H1 (cell line): ENCODE measurements at regions not wholly inside any gene's neighbourhood (a gene's known extent, or its start where the extent isn't known, plus 50 kb on each side); places are given as distances from the start of the nearest gene placed in this dataset.

Experiments used
- CTCF ChIA-PET: fragments of 300-600 bp; sonication (Branson Sonifier 250); formaldehyde crosslinking; loops from one replicate; lab custom pipeline; 2021; ENCODE audit not compliant: partially characterized antibody; lab: Charles Lee
- POLR2A ChIA-PET: fragments of 300-600 bp; sonication (Branson Sonifier 250); formaldehyde crosslinking; loops from one replicate; lab custom pipeline; 2021; ENCODE audit warnings: inconsistent platforms; ENCODE audit not compliant: partially characterized antibody; lab: Charles Lee
- DNase-seq, 2 experiments: peaks; one replicate each; pipeline versions ENCODE4 v3.0.0 to v3.0.0-alpha.2; 2010 to 2022; ENCODE audit warnings: low spot score in 2 of 2, low read depth in 1 of 2, mixed read lengths in 1 of 2
- FAIRE-seq: peaks from 2 replicates; lab custom pipeline; 2011; peaks lifted over from hg19 to GRCh38; lab: Jason Lieb, UNC
- H2AFZ ChIP-seq: 2 replicates; pipeline ENCODE4 v1.8.1; 2012; ENCODE audit warnings: low read length, inconsistent platforms
- H2AK5ac ChIP-seq: 2 replicates; pipeline ENCODE4 v1.6.1; 2013; ENCODE audit warnings: low read depth, low read length
- H2BK120ac ChIP-seq: replicated peaks from 2 replicates; pipeline ENCODE3; 2013; ENCODE audit warnings: low read depth, low read length, inconsistent platforms
- H2BK12ac ChIP-seq: 2 replicates; pipeline ENCODE4 v1.6.1; 2013; ENCODE audit warnings: low read depth, low read length
- H2BK15ac ChIP-seq: 2 replicates; pipeline ENCODE4 v1.6.1; 2013; ENCODE audit warnings: low read length
- H2BK20ac ChIP-seq: 2 replicates; pipeline ENCODE4 v1.6.1; 2013; ENCODE audit warnings: low read length
- H2BK5ac ChIP-seq: 2 replicates; pipeline ENCODE4 v1.6.1; 2013; ENCODE audit warnings: low read depth, low read length
- H3K14ac ChIP-seq: 2 replicates; pipeline ENCODE4 v1.6.1; 2013; ENCODE audit warnings: inconsistent platforms; ENCODE audit not compliant: insufficient read length
- H3K18ac ChIP-seq: 2 replicates; pipeline ENCODE4 v1.6.1; 2013; ENCODE audit warnings: low read length; ENCODE audit errors: extremely low read depth
- H3K23ac ChIP-seq: 2 replicates; pipeline ENCODE4 v1.6.1; 2013; ENCODE audit warnings: inconsistent platforms; ENCODE audit not compliant: insufficient read length
- H3K23me2 ChIP-seq: 2 replicates; pipeline ENCODE4 v1.6.1; 2013; ENCODE audit warnings: low read depth, low read length
- H3K27ac ChIP-seq: 2 replicates; pipeline ENCODE4 v1.6.1; 2011; ENCODE audit warnings: low read depth, low read length, inconsistent platforms
- H3K27me3 ChIP-seq, 4 experiments: replicated peaks in 1 of 4; 1 replicate in 1 of 4; 2 replicates in 3 of 4; pipeline versions ENCODE4 v1.6.1 to v1.8.1; 2011 to 2013; ENCODE audit warnings: low read length in 3 of 4, mild to moderate bottlenecking in 3 of 4, inconsistent platforms in 2 of 4, mixed read lengths in 2 of 4, moderate library complexity in 1 of 4; ENCODE audit not compliant: control insufficient read depth in 3 of 4, insufficient read depth in 3 of 4; ENCODE audit errors: extremely low read depth in 1 of 4
- H3K36me3 ChIP-seq, 4 experiments: 2 replicates each; pipeline versions ENCODE4 v1.6.1 to v1.8.1; 2011 to 2013; ENCODE audit warnings: mild to moderate bottlenecking in 4 of 4, low read length in 3 of 4, moderate library complexity in 2 of 4, control low read depth in 1 of 4, inconsistent platforms in 1 of 4; ENCODE audit not compliant: insufficient read depth in 4 of 4, control insufficient read depth in 2 of 4
- H3K4ac ChIP-seq: replicated peaks from 2 replicates; pipeline ENCODE3; 2013; ENCODE audit warnings: low read length, low read depth, mixed read lengths, inconsistent platforms; ENCODE audit not compliant: insufficient read length
- H3K4me1 ChIP-seq, 4 experiments: replicated peaks in 1 of 4; 1 replicate in 1 of 4; 2 replicates in 3 of 4; pipeline versions ENCODE4 v1.6.1 to v1.8.1; 2011 to 2013; ENCODE audit warnings: low read length in 3 of 4, inconsistent platforms in 2 of 4, mixed read lengths in 1 of 4; ENCODE audit not compliant: insufficient read depth in 4 of 4, control insufficient read depth in 3 of 4
- H3K4me2 ChIP-seq, 2 experiments: 2 replicates each; pipeline versions ENCODE4 v1.6.1 to v1.8.1; 2011 to 2013; ENCODE audit warnings: low read depth in 2 of 2, low read length in 2 of 2, control low read depth in 1 of 2, inconsistent platforms in 1 of 2, mild to moderate bottlenecking in 1 of 2; ENCODE audit not compliant: insufficient read depth in 1 of 2
- H3K4me3 ChIP-seq, 4 experiments: fragments of 200-600, 300-600 bp in 1 of 4; sonication (generic), shearing (Covaris generic), sonication (Bioruptor Twin) in 1 of 4; 2 replicates each; pipeline versions ENCODE4 v1.5.1 to v1.8.1; 2011 to 2016; ENCODE audit warnings: low read length in 4 of 4, low read depth in 3 of 4, control low read depth in 2 of 4, inconsistent platforms in 2 of 4, mild to moderate bottlenecking in 2 of 4, mixed read lengths in 1 of 4, moderate library complexity in 1 of 4; ENCODE audit not compliant: insufficient read depth in 2 of 4; ENCODE audit errors: extremely low read depth in 1 of 4
- H3K56ac ChIP-seq: replicated peaks from 2 replicates; pipeline ENCODE3; 2013; ENCODE audit warnings: low read depth, mild to moderate bottlenecking, mixed read lengths, low read length, inconsistent platforms; ENCODE audit not compliant: insufficient read length
- H3K79me1 ChIP-seq: 2 replicates; pipeline ENCODE4 v1.6.1; 2013; ENCODE audit warnings: low read depth, low read length, control low read depth
- H3K79me2 ChIP-seq, 2 experiments: 2 replicates each; pipeline versions ENCODE4 v1.6.1 to v1.8.1; 2012 to 2013; ENCODE audit warnings: low read length in 2 of 2, mild to moderate bottlenecking in 2 of 2, inconsistent platforms in 1 of 2; ENCODE audit not compliant: insufficient read depth in 2 of 2, control insufficient read depth in 1 of 2
- H3K9ac ChIP-seq, 4 experiments: replicated peaks in 1 of 4; 1 replicate in 1 of 4; 2 replicates in 3 of 4; pipeline versions ENCODE4 v1.6.1 to v1.8.1; 2011 to 2013; ENCODE audit warnings: low read depth in 3 of 4, low read length in 3 of 4, control low read depth in 2 of 4, mild to moderate bottlenecking in 2 of 4, moderate library complexity in 2 of 4, inconsistent platforms in 1 of 4; ENCODE audit errors: extremely low read depth in 1 of 4
- H3K9me3 ChIP-seq, 2 experiments: 2 replicates each; pipeline versions ENCODE4 v1.6.1 to v1.8.1; 2012 to 2013; ENCODE audit warnings: mild to moderate bottlenecking in 2 of 2, moderate library complexity in 2 of 2, control low read depth in 1 of 2, inconsistent platforms in 1 of 2, low read depth in 1 of 2, low read length in 1 of 2, mixed read lengths in 1 of 2; ENCODE audit not compliant: insufficient read depth in 2 of 2
- H4K20me1 ChIP-seq, 2 experiments: replicated peaks in 1 of 2; 2 replicates each; pipeline versions ENCODE3 to v1.8.1; 2011 to 2013; ENCODE audit warnings: inconsistent platforms in 2 of 2, low read length in 2 of 2, mild to moderate bottlenecking in 1 of 2; ENCODE audit not compliant: insufficient read depth in 2 of 2, control insufficient read depth in 1 of 2
- H4K5ac ChIP-seq: 2 replicates; pipeline ENCODE4 v1.6.1; 2013; ENCODE audit warnings: low read length, low read depth, mixed read lengths, inconsistent platforms; ENCODE audit not compliant: insufficient read length
- H4K8ac ChIP-seq: 2 replicates; pipeline ENCODE4 v1.8.0; 2013; ENCODE audit warnings: mild to moderate bottlenecking, moderate library complexity, low read length, inconsistent platforms; ENCODE audit not compliant: insufficient read depth; ENCODE audit errors: extremely low read depth
- H4K91ac ChIP-seq: replicated peaks from 2 replicates; pipeline ENCODE3; 2013; ENCODE audit warnings: low read length, mixed read lengths, inconsistent platforms; ENCODE audit not compliant: insufficient read length
- ASH2L ChIP-seq: fragments of 200-600, 300-600 bp; sonication (generic); IDR thresholded peaks from one replicate; pipeline ENCODE4 v1.7.1; 2017; ENCODE audit warnings: low read length
- BCL11A ChIP-seq, 2 experiments: IDR thresholded peaks; one replicate each; pipeline ENCODE4 v1.6.1; 2011; ENCODE audit warnings: low read depth in 2 of 2, low read length in 2 of 2, mild to moderate bottlenecking in 2 of 2
- CBX8 ChIP-seq: fragments of 300-800, 300-1000 bp; sonication (generic); IDR thresholded peaks from 2 replicates; pipeline ENCODE4 v1.7.1; 2016; ENCODE audit warnings: low read depth, low read length, borderline replicate concordance
- CREB1 ChIP-seq: IDR thresholded peaks from 2 replicates; pipeline ENCODE4 v1.6.1; 2012; ENCODE audit warnings: inconsistent platforms
- E2F6 ChIP-seq: IDR thresholded peaks from 2 replicates; pipeline ENCODE4 v1.6.1; 2012; ENCODE audit warnings: inconsistent platforms
- EGR1 ChIP-seq: IDR thresholded peaks from 2 replicates; pipeline ENCODE4 v1.6.1; 2011; ENCODE audit warnings: low read depth, low read length, borderline replicate concordance
- FOSL1 ChIP-seq: IDR thresholded peaks from 2 replicates; pipeline ENCODE4 v1.6.1; 2011; ENCODE audit warnings: mild to moderate bottlenecking, low read depth, low read length, moderate library complexity; ENCODE audit not compliant: insufficient read depth
- HDAC2 ChIP-seq, 2 experiments: fragments of 300-600 bp in 1 of 2; sonication (generic) in 1 of 2; IDR thresholded peaks; 2 replicates each; pipeline ENCODE4 v1.6.1; 2011 to 2012; ENCODE audit warnings: low read depth in 2 of 2, low read length in 2 of 2, mild to moderate bottlenecking in 2 of 2, moderate library complexity in 2 of 2, borderline replicate concordance in 1 of 2, inconsistent platforms in 1 of 2
- JUN ChIP-seq: IDR thresholded peaks from 2 replicates; pipeline ENCODE4 v1.6.1; 2011; ENCODE audit warnings: low read depth, mild to moderate bottlenecking, improper control_type of control experiment, low read length
- KDM1A ChIP-seq: fragments of 200-600, 300-600 bp; sonication (generic); IDR thresholded peaks from 2 replicates; pipeline ENCODE4 v1.7.1; 2016; ENCODE audit warnings: mild to moderate bottlenecking, low read length, borderline replicate concordance
- PHF8 ChIP-seq: fragments of 200-600 bp; sonication (generic); conservative IDR thresholded peaks from 2 replicates; pipeline ENCODE4 v1.7.1; 2012; ENCODE audit warnings: low read depth, mild to moderate bottlenecking, inconsistent platforms, low read length, moderate library complexity
- POLR2A ChIP-seq, 2 experiments: IDR thresholded peaks; 1 replicate in 1 of 2; 2 replicates in 1 of 2; pipeline ENCODE4 v1.6.1; 2011; ENCODE audit warnings: low read depth in 2 of 2, low read length in 2 of 2, mild to moderate bottlenecking in 2 of 2; ENCODE audit errors: control extremely low read depth in 1 of 2
- SP2 ChIP-seq: IDR thresholded peaks from 2 replicates; pipeline ENCODE4 v1.6.1; 2012; ENCODE audit warnings: mild to moderate bottlenecking, low read length, inconsistent platforms
- WGBS, 2 experiments: shearing (Covaris generic) in 1 of 2; methylation state at CpG; one replicate each; pipeline versions ENCODE4 v1.1.6 to v1.1.7; 2013 to 2015; ENCODE audit warnings: low lambda C conversion rate in 2 of 2, mixed read lengths in 2 of 2, inconsistent platforms in 1 of 2, low coverage in 1 of 2, missing lambda C conversion rate in 1 of 2; ENCODE audit not compliant: insufficient replicate concordance in 2 of 2, insufficient coverage in 1 of 2, insufficient read length in 1 of 2; ENCODE audit errors: extremely low coverage in 1 of 2, missing lambda C conversion rate in 1 of 2; 5-methylcytosine and 5-hydroxymethylcytosine counted together

GRCh38 chr4:57220172-57220571, 110.0 kb upstream of the IGFBP7 start:
- no peak overlapping the region for H2BK5ac ChIP-seq
- FAIRE-seq (no peak), DNase-seq (no peak)
- H2BK120ac ChIP-seq = no peak overlapping the region
- no peak overlapping the region for H2BK15ac ChIP-seq
- no peak overlapping the region for H3K27ac ChIP-seq
- no peak overlapping the region for H3K14ac ChIP-seq
- no peak overlapping the region for H4K8ac ChIP-seq
- no peak overlapping the region for H2AFZ ChIP-seq
- H3K27me3 ChIP-seq = no peaks in the 10 kb centered on the region
- H3K4me3 ChIP-seq = no peak overlapping the region
- H2BK12ac ChIP-seq = no peak overlapping the region
- H3K9me3 ChIP-seq = peaks cover 6% of the 10 kb centered on the region in 2 experiments; a peak in 3 of 4 replicates
- no peak overlapping the region for H2BK20ac ChIP-seq
- ChIA-PET CTCF (interaction anchor here (1.2 to 5.7 kb wide), 3 partner anchors 22 to 221 kb away, joined by 3 to 38 read pairs (median 3); no protein-coding TSS in a partner anchor), POLR2A (no interaction called here)
- H3K23me2 ChIP-seq = no peaks in the 10 kb centered on the region
- no peaks in the 10 kb centered on the region for H3K79me1 ChIP-seq
- H3K18ac ChIP-seq = no peak overlapping the region; the same call in 1 of the 2 replicates
- H2AK5ac ChIP-seq = no peak overlapping the region
- no peak overlapping the region for H3K4me2 ChIP-seq
- 0 out of 8 replicates have a peak, but pooled peaks cover 0 to 4% (median 0%) of the 10 kb centered on the region in 4 experiments for H3K36me3 ChIP-seq
- no peak overlapping the region for H3K9ac ChIP-seq
- H3K56ac ChIP-seq = no peak overlapping the region
- no peaks in the 10 kb centered on the region for H4K20me1 ChIP-seq
- H4K5ac ChIP-seq = no peak overlapping the region
- no peaks in the 10 kb centered on the region for H3K79me2 ChIP-seq
- no peak for TF ChIP-seq CBX8
- no peak for TF ChIP-seq HDAC2 (IDR thresholded peaks at IDR 0.05; ENCODE audit: borderline replicate concordance in 1 of 2, low read depth in 2 of 2, low read length in 2 of 2)
- no peak for TF ChIP-seq EGR1
- TF ChIP-seq JUN = no peak
- no peak for TF ChIP-seq PHF8
- no peak for TF ChIP-seq POLR2A (IDR thresholded peaks at IDR 0.05; ENCODE audit: control extremely low read depth in 1 of 2, low read depth in 2 of 2, low read length in 2 of 2)
- no peak for TF ChIP-seq ASH2L
- no peak for TF ChIP-seq SP2
- no peak for TF ChIP-seq BCL11A (IDR thresholded peaks at IDR 0.05; ENCODE audit: low read depth in 2 of 2, low read length in 2 of 2)
- no peak for TF ChIP-seq KDM1A
- TF ChIP-seq FOSL1 = no peak
- no peak for TF ChIP-seq CREB1
- no peak for TF ChIP-seq E2F6
- no peak overlapping the region for H4K91ac ChIP-seq
- H3K4ac ChIP-seq = no peak overlapping the region
- no peak overlapping the region for H3K23ac ChIP-seq
- peaks cover 0 to 4% (median 1%) of the 10 kb centered on the region in 4 experiments; a peak in 1 of 7 replicates for H3K4me1 ChIP-seq
- 94% methylated on average over 2 of the region's 2 CpGs; no CpG with 5 or more reads in 1 of the 2 experiments for WGBS, 2 experiments
